Lower leg skin (tissue), 4 donors: ENCODE measurements at regions not wholly inside any gene's neighbourhood (a gene's known extent, or its start where the extent isn't known, plus 50 kb on each side); places are given as distances from the start of the nearest gene placed in this dataset.

Experiments
- DNase-seq, 2 donors: peaks; one replicate each; pipeline ENCODE4 v3.0.0-alpha.2; 2019; ENCODE audit warnings: low spot score in 2 of 2
- H3K4me3 ChIP-seq: fragments of 200-600 bp; sonication (generic); 2 replicates; pipeline ENCODE4 v1.5.1; 2017; ENCODE audit warnings: mild to moderate bottlenecking, low read depth; ENCODE audit not compliant: poor library complexity, severe bottlenecking
- POLR2A ChIP-seq, 2 donors: fragments of 450-650 bp; IDR thresholded peaks; one replicate each; pipeline ENCODE4 v1.6.1; 2016 to 2017; ENCODE audit warnings: antibody characterized with exemption in 2 of 2, mild to moderate bottlenecking in 1 of 2, moderate library complexity in 1 of 2
- WGBS, 2 donors: methylation state at CpG; one replicate each; pipeline ENCODE4 v1.1.5; 2018; 5-methylcytosine and 5-hydroxymethylcytosine counted together
- intact Hi-C: fragments of 100-400 bp; cut with DNase I; formaldehyde crosslinking; loops from one replicate; pipeline ENCODE4 v1.15.0; 2023; ENCODE audit warnings: low total_unique reads
- TF ChIP-seq, protein P1 (sequence below), 3 donors: fragments of 450-650 bp; IDR thresholded peaks; one replicate each; pipeline ENCODE4 v1.5.1; 2016; ENCODE audit warnings: antibody characterized with exemption in 3 of 3, mild to moderate bottlenecking in 3 of 3, moderate library complexity in 2 of 3

DNA sequence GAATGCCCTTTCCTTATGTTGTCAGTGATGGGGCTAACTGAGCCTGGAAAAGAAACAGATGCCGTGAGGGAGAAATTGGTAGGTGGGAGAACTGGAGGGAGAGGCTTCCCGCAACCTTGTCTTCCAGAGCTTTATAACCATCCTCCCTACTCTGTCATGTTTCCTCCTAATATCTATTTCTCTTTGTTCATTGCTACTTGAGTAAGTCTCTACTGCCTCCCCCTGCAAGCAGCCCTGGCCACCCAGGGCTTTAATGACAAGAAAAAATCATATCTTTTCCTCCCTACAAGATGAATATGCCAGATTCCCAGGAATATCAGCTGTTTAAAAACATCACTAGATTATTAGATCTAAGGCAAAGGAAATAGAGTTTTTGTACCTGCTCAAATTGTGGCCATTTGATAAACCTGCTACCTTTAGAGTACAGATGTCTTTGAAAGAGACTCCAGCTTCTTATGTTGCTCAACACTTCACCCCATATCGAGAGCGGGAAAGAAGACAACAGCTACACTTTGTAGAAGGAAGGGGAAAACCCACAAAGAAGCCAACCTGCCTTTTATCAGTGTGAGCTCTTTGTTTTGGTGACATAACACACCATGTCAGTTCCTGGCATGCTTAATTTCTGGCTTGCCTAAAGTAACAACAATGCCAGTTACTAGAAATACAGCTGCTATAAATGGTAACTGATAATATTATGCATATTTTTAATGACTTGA lies 186.6 kb upstream of the LEF1 start:
- intact Hi-C loops: no loop called here
- no peak for TF ChIP-seq POLR2A (IDR thresholded peaks at IDR 0.05)
- TF ChIP-seq, protein P1, sequence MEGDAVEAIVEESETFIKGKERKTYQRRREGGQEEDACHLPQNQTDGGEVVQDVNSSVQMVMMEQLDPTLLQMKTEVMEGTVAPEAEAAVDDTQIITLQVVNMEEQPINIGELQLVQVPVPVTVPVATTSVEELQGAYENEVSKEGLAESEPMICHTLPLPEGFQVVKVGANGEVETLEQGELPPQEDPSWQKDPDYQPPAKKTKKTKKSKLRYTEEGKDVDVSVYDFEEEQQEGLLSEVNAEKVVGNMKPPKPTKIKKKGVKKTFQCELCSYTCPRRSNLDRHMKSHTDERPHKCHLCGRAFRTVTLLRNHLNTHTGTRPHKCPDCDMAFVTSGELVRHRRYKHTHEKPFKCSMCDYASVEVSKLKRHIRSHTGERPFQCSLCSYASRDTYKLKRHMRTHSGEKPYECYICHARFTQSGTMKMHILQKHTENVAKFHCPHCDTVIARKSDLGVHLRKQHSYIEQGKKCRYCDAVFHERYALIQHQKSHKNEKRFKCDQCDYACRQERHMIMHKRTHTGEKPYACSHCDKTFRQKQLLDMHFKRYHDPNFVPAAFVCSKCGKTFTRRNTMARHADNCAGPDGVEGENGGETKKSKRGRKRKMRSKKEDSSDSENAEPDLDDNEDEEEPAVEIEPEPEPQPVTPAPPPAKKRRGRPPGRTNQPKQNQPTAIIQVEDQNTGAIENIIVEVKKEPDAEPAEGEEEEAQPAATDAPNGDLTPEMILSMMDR (IDR thresholded peaks at IDR 0.05): no peak
- WGBS, 2 donors: 49 to 66% methylated on average over 4 of the region's 4 CpGs
- DNase-seq: no peak
- no peak overlapping the region for H3K4me3 ChIP-seq

DNA sequence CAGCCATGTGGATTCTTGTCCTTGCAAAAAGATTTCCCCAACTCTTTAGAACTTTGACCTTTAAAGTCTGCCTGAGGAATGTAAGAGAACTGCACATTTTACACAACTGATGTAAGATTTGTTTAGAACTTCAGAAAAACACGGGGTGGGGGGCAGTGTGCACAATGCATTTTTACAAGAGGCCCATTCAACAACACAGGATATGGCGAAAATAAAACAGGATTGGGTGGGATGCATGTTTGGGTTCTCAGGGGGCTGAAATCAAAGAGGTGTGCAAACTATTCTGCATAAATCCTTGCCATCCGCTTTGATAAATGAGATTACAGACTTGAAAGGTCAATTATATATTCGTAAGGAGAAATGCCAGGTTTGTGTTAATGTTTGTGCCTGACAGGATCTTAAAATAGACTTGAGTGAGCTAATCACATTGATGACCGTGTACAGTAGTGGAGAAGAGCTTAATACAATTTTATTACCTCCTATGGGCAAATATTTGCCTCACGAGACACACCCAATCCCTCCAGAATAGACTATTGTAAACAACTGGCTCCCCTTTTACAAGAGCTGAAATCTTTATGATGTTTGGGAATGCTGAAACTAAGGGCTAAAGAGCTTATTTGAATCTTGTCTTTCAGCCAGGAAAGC lies 184.1 kb upstream of the LEF1 start:
- DNase-seq: no peak
- TF ChIP-seq, protein P1 (IDR thresholded peaks at IDR 0.05): no peak
- TF ChIP-seq POLR2A (IDR thresholded peaks at IDR 0.05): no peak
- no peak overlapping the region for H3K4me3 ChIP-seq
- intact Hi-C loops: no loop called here
- WGBS, 2 donors: 36 to 40% methylated on average over 6 of the region's 6 CpGs

DNA sequence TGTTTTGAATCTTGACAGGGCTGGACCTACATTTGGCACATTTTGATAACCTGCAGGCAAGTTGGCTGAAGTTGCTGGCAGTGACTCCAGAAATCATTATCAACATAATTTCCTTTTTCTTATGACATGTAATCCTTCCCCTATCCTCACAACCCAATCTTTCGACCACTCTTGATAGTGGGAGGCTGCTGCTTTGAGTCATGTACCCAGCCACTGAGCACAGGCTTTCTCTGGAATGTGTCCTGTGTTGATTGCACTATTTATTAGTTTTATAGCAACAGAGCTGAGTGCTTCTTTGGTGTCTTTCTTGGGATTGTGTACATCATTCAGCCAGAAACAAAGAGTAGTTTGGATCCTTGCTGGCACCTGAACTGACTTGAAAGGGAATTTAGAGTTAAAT lies 183.1 kb upstream of the LEF1 start:
- intact Hi-C loops: no loop called here
- 20 to 25% methylated on average over 1 of the region's 1 CpG for WGBS, 2 donors
- H3K4me3 ChIP-seq: no peak overlapping the region
- TF ChIP-seq POLR2A (IDR thresholded peaks at IDR 0.05): no peak
- TF ChIP-seq, protein P1 (IDR thresholded peaks at IDR 0.05): no peak
- DNase-seq: no peak

DNA sequence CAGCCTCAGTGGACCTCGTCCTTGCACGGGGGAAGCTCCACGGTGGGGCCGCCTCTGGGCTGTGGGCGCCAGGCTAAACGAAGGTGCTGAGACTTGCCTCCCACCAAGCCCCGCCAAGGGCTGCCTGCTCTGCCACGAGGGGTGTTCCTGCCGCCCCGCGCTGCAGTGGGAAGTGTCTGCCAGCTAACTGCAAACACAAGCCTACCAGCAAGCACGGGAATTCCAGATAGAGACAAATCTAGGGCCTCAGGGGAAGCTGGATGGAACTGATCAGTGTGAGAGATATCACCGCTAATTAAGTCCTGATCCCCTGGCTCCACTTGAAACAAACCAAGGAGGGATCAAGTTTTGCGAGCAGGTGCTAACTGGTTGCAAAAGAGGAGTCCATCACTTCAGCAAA lies 181.6 kb upstream of the LEF1 start:
- intact Hi-C loops: no loop called here
- no peak overlapping the region for H3K4me3 ChIP-seq
- no peak for DNase-seq
- TF ChIP-seq POLR2A (IDR thresholded peaks at IDR 0.05): no peak
- TF ChIP-seq, protein P1 (IDR thresholded peaks at IDR 0.05): no peak
- 39 to 42% methylated on average over 12 to 13 of the region's 14 CpGs for WGBS, 2 donors

DNA sequence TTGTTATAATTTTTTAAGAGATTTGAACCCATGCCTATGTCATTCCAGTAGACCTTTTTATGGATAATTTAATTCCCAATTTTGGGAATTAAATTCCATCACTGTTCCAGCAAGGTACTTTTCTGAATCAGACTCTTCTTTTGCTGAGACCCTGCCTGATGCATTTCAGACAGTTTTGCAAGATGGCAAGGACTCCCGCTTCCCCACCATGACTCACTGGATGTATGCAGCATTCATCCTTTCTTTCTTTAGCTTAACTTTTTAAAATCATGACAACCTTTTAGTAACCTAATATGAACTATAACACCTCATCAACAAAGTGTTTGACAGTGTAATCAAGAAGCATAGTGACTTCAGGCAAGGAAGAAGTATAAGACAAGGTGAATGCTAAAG lies 178.1 kb upstream of the LEF1 start:
- DNase-seq: no peak
- intact Hi-C loops: no loop called here
- WGBS, 2 donors: 94 to 97% methylated on average over 1 of the region's 1 CpG
- no peak for TF ChIP-seq POLR2A (IDR thresholded peaks at IDR 0.05)
- TF ChIP-seq, protein P1 (IDR thresholded peaks at IDR 0.05): no peak
- H3K4me3 ChIP-seq: no peak overlapping the region
